Ishikawa (cell line): ENCODE measurements at regions not wholly inside any gene's neighbourhood (a gene's known extent, or its start where the extent isn't known, plus 50 kb on each side); places are given as distances from the start of the nearest gene placed in this dataset.

Experiments used
- CEBPB ChIP-seq: IDR thresholded peaks from 2 replicates; pipeline ENCODE4 v1.6.1; 2012
- CREB1 ChIP-seq: IDR thresholded peaks from 2 replicates; pipeline ENCODE4 v1.6.1; 2012; ENCODE audit warnings: low read depth
- EP300 ChIP-seq: IDR thresholded peaks from 2 replicates; pipeline ENCODE4 v1.6.1; 2012; ENCODE audit warnings: borderline replicate concordance
- MAX ChIP-seq: IDR thresholded peaks from 2 replicates; pipeline ENCODE4 v1.6.1; 2012
- NFIC ChIP-seq: IDR thresholded peaks from 2 replicates; pipeline ENCODE4 v1.6.1; 2012
- REST ChIP-seq: IDR thresholded peaks from 2 replicates; pipeline ENCODE4 v1.6.1; 2012; ENCODE audit warnings: low read depth, mild to moderate bottlenecking
- TAF1 ChIP-seq: IDR thresholded peaks from 2 replicates; pipeline ENCODE4 v1.6.1; 2012; ENCODE audit warnings: low read depth, mild to moderate bottlenecking
- TCF12 ChIP-seq: IDR thresholded peaks from 2 replicates; pipeline ENCODE4 v1.6.1; 2012; ENCODE audit warnings: low read depth
- USF1 ChIP-seq: IDR thresholded peaks from 2 replicates; pipeline ENCODE4 v1.6.1; 2012
- YY1 ChIP-seq: IDR thresholded peaks from 2 replicates; pipeline ENCODE4 v1.6.1; 2012; ENCODE audit warnings: low read depth

GRCh38 chr2:225270053-225270452 is 129.5 kb upstream of the NYAP2 start:
- no peak for TF ChIP-seq TAF1
- no peak for TF ChIP-seq CREB1
- no peak for TF ChIP-seq CEBPB
- no peak for TF ChIP-seq REST
- TF ChIP-seq MAX: no peak
- no peak for TF ChIP-seq EP300
- no peak for TF ChIP-seq USF1
- no peak for TF ChIP-seq YY1
- no peak for TF ChIP-seq NFIC
- TF ChIP-seq TCF12: no peak
